ENCODE measurements at regions not wholly inside any gene's neighbourhood (a gene's known extent, or its start where the extent isn't known, plus 50 kb on each side); places are given as distances from the start of the nearest gene placed in this dataset.

- DNase-seq: peak; percentile 25
- Histone ChIP-seq H3K9me3 (no peaks in the 10 kb centered on the region), H3K36me3 (no peaks in the 10 kb centered on the region), H3K27me3 (no peaks in the 10 kb centered on the region), H3K4me3 (no peak overlapping the region)
These were observed 789.4 kb upstream of the TBX3 start for GRCh38 chr12:115473257-115473956.

GRCh38 chr12:115472852-115473251 is 788.9 kb upstream of the TBX3 start:
- no peaks in the 10 kb centered on the region for H3K27me3 ChIP-seq
- H3K9me3 ChIP-seq: no peaks in the 10 kb centered on the region
- no peak overlapping the region for H3K4me3 ChIP-seq
- H3K36me3 ChIP-seq: no peaks in the 10 kb centered on the region
- DNase-seq: no peak

GRCh38 chr12:115470977-115471376 is 787.0 kb upstream of the TBX3 start:
- no peaks in the 10 kb centered on the region for H3K27me3 ChIP-seq
- no peak for DNase-seq
- H3K9me3 ChIP-seq: no peaks in the 10 kb centered on the region
- H3K4me3 ChIP-seq: no peak overlapping the region
- no peaks in the 10 kb centered on the region for H3K36me3 ChIP-seq

- no peak for DNase-seq
- H3K36me3 ChIP-seq: no peaks in the 10 kb centered on the region
- no peaks in the 10 kb centered on the region for H3K9me3 ChIP-seq
- H3K4me3 ChIP-seq: no peak overlapping the region
- no peaks in the 10 kb centered on the region for H3K27me3 ChIP-seq
These were observed 786.6 kb upstream of the TBX3 start for GRCh38 chr12:115470526-115470925.

GRCh38 chr12:115468087-115468510 is 784.1 kb upstream of the TBX3 start:
- no peaks in the 10 kb centered on the region for H3K9me3 ChIP-seq
- H3K4me3 ChIP-seq: no peak overlapping the region
- DNase-seq: no peak
- no peaks in the 10 kb centered on the region for H3K36me3 ChIP-seq
- no peaks in the 10 kb centered on the region for H3K27me3 ChIP-seq

- DNase-seq: no peak
- no peaks in the 10 kb centered on the region for H3K27me3 ChIP-seq
- H3K9me3 ChIP-seq: no peaks in the 10 kb centered on the region
- no peak overlapping the region for H3K4me3 ChIP-seq
- no peaks in the 10 kb centered on the region for H3K36me3 ChIP-seq
These were observed 783.6 kb upstream of the TBX3 start for GRCh38 chr12:115467531-115467930.

GRCh38 chr12:115466076-115466475 is 782.1 kb upstream of the TBX3 start:
- Histone ChIP-seq H3K9me3 (no peaks in the 10 kb centered on the region), H3K4me3 (no peak overlapping the region), H3K27me3 (no peaks in the 10 kb centered on the region), H3K36me3 (no peaks in the 10 kb centered on the region)
- DNase-seq: no peak

- H3K36me3 ChIP-seq: no peaks in the 10 kb centered on the region
- H3K27me3 ChIP-seq: no peaks in the 10 kb centered on the region
- no peak for DNase-seq
- H3K9me3 ChIP-seq: no peaks in the 10 kb centered on the region
- no peak overlapping the region for H3K4me3 ChIP-seq
These were observed 780.7 kb upstream of the TBX3 start for GRCh38 chr12:115464661-115465060.

GRCh38 chr12:115464111-115464581 is 780.2 kb upstream of the TBX3 start:
- Histone ChIP-seq H3K4me3 (no peak overlapping the region), H3K36me3 (no peaks in the 10 kb centered on the region), H3K9me3 (no peaks in the 10 kb centered on the region), H3K27me3 (no peaks in the 10 kb centered on the region)
- DNase-seq: no peak

- no peaks in the 10 kb centered on the region for H3K36me3 ChIP-seq
- no peak for DNase-seq
- no peaks in the 10 kb centered on the region for H3K9me3 ChIP-seq
- no peak overlapping the region for H3K4me3 ChIP-seq
- H3K27me3 ChIP-seq: no peaks in the 10 kb centered on the region
These were observed 777.4 kb upstream of the TBX3 start for GRCh38 chr12:115461401-115461800.

- Histone ChIP-seq H3K9me3 (no peaks in the 10 kb centered on the region), H3K4me3 (no peak overlapping the region), H3K36me3 (no peaks in the 10 kb centered on the region), H3K27me3 (no peaks in the 10 kb centered on the region)
- no peak for DNase-seq
These were observed 773.8 kb upstream of the TBX3 start for GRCh38 chr12:115457798-115458197.

- DNase-seq: no peak
These were observed 773.1 kb upstream of the TBX3 start for GRCh38 chr12:115456946-115457689.

GRCh38 chr12:115455268-115455681 is 771.3 kb upstream of the TBX3 start:
- Histone ChIP-seq H3K27me3 (no peaks in the 10 kb centered on the region), H3K36me3 (no peaks in the 10 kb centered on the region), H3K4me3 (no peak overlapping the region), H3K9me3 (no peaks in the 10 kb centered on the region)
- DNase-seq: no peak

More at GRCh38 chr12:115456946-115457689, 773.1 kb upstream of the TBX3 start:
- Histone ChIP-seq H3K9me3 (no peaks in the 10 kb centered on the region), H3K36me3 (no peaks in the 10 kb centered on the region), H3K4me3 (no peak overlapping the region), H3K27me3 (no peaks in the 10 kb centered on the region)

GRCh38 chr12:115452751-115453281 is 768.8 kb upstream of the TBX3 start:
- Histone ChIP-seq H3K4me3 (no peak overlapping the region), H3K27me3 (no peaks in the 10 kb centered on the region), H3K9me3 (no peaks in the 10 kb centered on the region), H3K36me3 (no peaks in the 10 kb centered on the region)
- DNase-seq: no peak

- H3K4me3 ChIP-seq: no peak overlapping the region
- no peaks in the 10 kb centered on the region for H3K27me3 ChIP-seq
- H3K36me3 ChIP-seq: no peaks in the 10 kb centered on the region
- H3K9me3 ChIP-seq: no peaks in the 10 kb centered on the region
- DNase-seq: peak; percentile 23
These were observed 768.1 kb upstream of the TBX3 start for GRCh38 chr12:115451780-115452736.

- Histone ChIP-seq H3K9me3 (no peaks in the 10 kb centered on the region), H3K4me3 (no peak overlapping the region)
- DNase-seq: no peak
These were observed 767.3 kb upstream of the TBX3 start for GRCh38 chr12:115451151-115451779.

More at GRCh38 chr12:115451151-115451779, 767.3 kb upstream of the TBX3 start:
- Histone ChIP-seq H3K36me3 (no peaks in the 10 kb centered on the region), H3K27me3 (no peaks in the 10 kb centered on the region)
